HCT116 (cell line): ENCODE measurements at regions not wholly inside any gene's neighbourhood (a gene's known extent, or its start where the extent isn't known, plus 50 kb on each side); places are given as distances from the start of the nearest gene placed in this dataset.

ENCODE experiments used
- ATAC-seq: fragments of 200-7000 bp; cut with Tn5 transposase; 2 replicates; pipeline ENCODE4 v1.9.1; 2020; ENCODE audit warnings: mild to moderate bottlenecking, moderate library complexity
- BruUV-seq: library from RNA; stranded (reverse); fragments of 400-500 nt; replicated peaks from 2 replicates; lab custom pipeline; 2021; lab: Mats Ljungman, UMichigan
- CTCF ChIA-PET: fragments of 300-600 bp; sonication (Branson Sonifier 250); formaldehyde crosslinking; loops from one replicate; lab custom pipeline; 2021; ENCODE audit warnings: antibody characterized with exemption; lab: Charles Lee
- POLR2A ChIA-PET: fragments of 300-600, 350-600 bp; sonication (Branson Sonifier 250); formaldehyde crosslinking; loops from one replicate; lab custom pipeline; 2021; ENCODE audit warnings: antibody characterized with exemption; lab: Charles Lee
- RAD21 ChIA-PET, 2 experiments: fragments of 300-600 bp; sonication (Branson Sonifier 250); formaldehyde crosslinking; loops; one replicate each; lab custom pipeline; 2023; ENCODE audit warnings: low total read pairs in 2 of 2; ENCODE audit not compliant: uncharacterized antibody in 2 of 2, unreplicated experiment in 2 of 2, low non-redundant PET in 1 of 2; lab: Charles Lee
- DNase-seq: peaks from one replicate; pipeline ENCODE4 v3.0.0-alpha.2; 2010; ENCODE audit warnings: low read depth, low spot score
- H2AFZ ChIP-seq: fragments of 200-600 bp; shearing (Covaris generic), sonication (generic); 2 replicates; pipeline ENCODE4 v1.6.1; 2017; ENCODE audit warnings: low read depth, mixed run types, mixed read lengths, antibody characterized with exemption, low read length; ENCODE audit not compliant: poor library complexity, severe bottlenecking
- H3K27ac ChIP-seq: 2 replicates; pipeline ENCODE4 v1.5.1; 2012; ENCODE audit warnings: low read depth, low read length
- H3K27me3 ChIP-seq: fragments of 200-600 bp; sonication (generic); 2 replicates; pipeline ENCODE4 v1.6.1; 2016; ENCODE audit warnings: mixed run types, low read length, mixed read lengths; ENCODE audit not compliant: insufficient read depth
- H3K36me3 ChIP-seq, 2 experiments: fragments of 200-500 bp in 1 of 2; fragments of 200-600 bp in 1 of 2; sonication (Bioruptor generic) in 1 of 2; sonication (generic) in 1 of 2; 2 replicates each; pipeline versions ENCODE4 v1.5.1 to v1.6.1; 2014 to 2016; ENCODE audit warnings: low read length in 2 of 2, inconsistent platforms in 1 of 2, mixed read lengths in 1 of 2, mixed run types in 1 of 2; ENCODE audit not compliant: insufficient read depth in 2 of 2, control insufficient read depth in 1 of 2
- H3K4me1 ChIP-seq, 2 experiments: fragments of 200-600 bp in 1 of 2; sonication (generic) in 1 of 2; 2 replicates each; pipeline versions ENCODE4 v1.5.1 to v1.6.1; 2012 to 2017; ENCODE audit warnings: low read length in 2 of 2, inconsistent platforms in 1 of 2, mild to moderate bottlenecking in 1 of 2, mixed read lengths in 1 of 2, mixed run types in 1 of 2, moderate library complexity in 1 of 2; ENCODE audit not compliant: insufficient read depth in 2 of 2, control insufficient read depth in 1 of 2
- H3K4me2 ChIP-seq: fragments of 200-600 bp; sonication (generic); 2 replicates; pipeline ENCODE4 v1.6.1; 2017; ENCODE audit warnings: mixed run types, low read length, mixed read lengths
- H3K4me3 ChIP-seq, 2 experiments: fragments of 200-600 bp in 1 of 2; sonication (generic) in 1 of 2; replicated peaks in 1 of 2; 2 replicates each; pipeline ENCODE4 v1.5.1; 2011 to 2016; ENCODE audit warnings: low read length in 2 of 2, control low read depth in 1 of 2, low read depth in 1 of 2, mild to moderate bottlenecking in 1 of 2, mixed read lengths in 1 of 2, mixed run types in 1 of 2
- H3K79me2 ChIP-seq: fragments of 200-600 bp; sonication (generic); 2 replicates; pipeline ENCODE4 v1.6.1; 2017; ENCODE audit warnings: mild to moderate bottlenecking, mixed run types, low read length, moderate library complexity, mixed read lengths; ENCODE audit not compliant: insufficient read depth
- H3K9ac ChIP-seq: fragments of 200-600 bp; sonication (generic); 2 replicates; pipeline ENCODE4 v1.6.1; 2016; ENCODE audit warnings: low read length, mixed read lengths
- H3K9me2 ChIP-seq: fragments of 200-600 bp; sonication (generic), shearing (Covaris generic); 2 replicates; pipeline ENCODE4 v1.6.1; 2017; ENCODE audit warnings: mixed run types, mild to moderate bottlenecking, moderate library complexity; ENCODE audit not compliant: insufficient read depth
- H3K9me3 ChIP-seq, 2 experiments: fragments of 200-500 bp in 1 of 2; fragments of 200-600 bp in 1 of 2; sonication (Bioruptor generic) in 1 of 2; sonication (generic) in 1 of 2; 2 replicates each; pipeline ENCODE4 v1.6.1; 2014 to 2017; ENCODE audit warnings: low read length in 2 of 2, mixed read lengths in 2 of 2, inconsistent platforms in 1 of 2, low read depth in 1 of 2, mild to moderate bottlenecking in 1 of 2, mixed run types in 1 of 2, moderate library complexity in 1 of 2; ENCODE audit not compliant: control insufficient read depth in 1 of 2, insufficient read depth in 1 of 2
- H4K20me1 ChIP-seq: fragments of 200-600 bp; sonication (generic), shearing (Covaris generic); 2 replicates; pipeline ENCODE4 v1.6.1; 2017; ENCODE audit warnings: mixed run types, mild to moderate bottlenecking, moderate library complexity; ENCODE audit not compliant: insufficient read depth
- CEBPB ChIP-seq: IDR thresholded peaks from 2 replicates; pipeline ENCODE4 v1.6.1; 2012; ENCODE audit warnings: low read depth
- EGR1 ChIP-seq: IDR thresholded peaks from 2 replicates; pipeline ENCODE4 v1.6.1; 2012; ENCODE audit warnings: low read depth
- ELF1 ChIP-seq: IDR thresholded peaks from 2 replicates; pipeline ENCODE4 v1.6.1; 2012; ENCODE audit warnings: low read depth, borderline replicate concordance
- EZH2 ChIP-seq: fragments of 200-600 bp; sonication (generic); IDR thresholded peaks from 2 replicates; pipeline ENCODE4 v1.6.1; 2017; ENCODE audit warnings: antibody characterized with exemption, mixed run types
- FOSL1 ChIP-seq: IDR thresholded peaks from 2 replicates; pipeline ENCODE4 v1.6.1; 2012; ENCODE audit warnings: low read depth
- MAX ChIP-seq: IDR thresholded peaks from 2 replicates; pipeline ENCODE4 v1.6.1; 2012
- REST ChIP-seq: IDR thresholded peaks from 2 replicates; pipeline ENCODE4 v1.6.1; 2012; ENCODE audit warnings: low read depth
- SP1 ChIP-seq: IDR thresholded peaks from 2 replicates; pipeline ENCODE4 v1.6.1; 2012; ENCODE audit warnings: low read depth
- SRF ChIP-seq: IDR thresholded peaks from 2 replicates; pipeline ENCODE4 v1.6.1; 2012; ENCODE audit warnings: low read depth
- TCF7L2 ChIP-seq: IDR thresholded peaks from 2 replicates; pipeline ENCODE4 v1.7.0; 2011; ENCODE audit warnings: borderline replicate concordance, inconsistent platforms; ENCODE audit not compliant: insufficient read depth, insufficient read length; ENCODE audit errors: extremely low read depth
- ZFX ChIP-seq: fragments of 450-650 bp; IDR thresholded peaks from 2 replicates; pipeline ENCODE4 v1.6.1; 2017
- ZNF274 ChIP-seq: fragments of 200-500 bp; sonication (Bioruptor generic); IDR thresholded peaks from 2 replicates; pipeline ENCODE4 v1.6.1; 2014; ENCODE audit warnings: mild to moderate bottlenecking, low read depth, low read length, inconsistent platforms
- intact Hi-C: fragments of 100-400 bp; cut with micrococcal nuclease; formaldehyde crosslinking; loops from 2 replicates; pipeline ENCODE4 v1.10.0; 2022

- TF ChIP-seq REST = no peak
- TF ChIP-seq EZH2 = no peak
- TF ChIP-seq SP1 = no peak
- TF ChIP-seq EGR1 = no peak
- no peak for TF ChIP-seq CEBPB
- TF ChIP-seq SRF = no peak
- no peak for TF ChIP-seq MAX
- no peak for TF ChIP-seq FOSL1
- no peak for TF ChIP-seq ELF1
- no peak for TF ChIP-seq TCF7L2
- TF ChIP-seq ZFX = no peak
- TF ChIP-seq, all 23 proteins: peak for 0
Observed at GRCh38 chr12:38385486-38385885, 68.9 kb downstream of the ALG10B start (continued).

GRCh38 chr12:38386205-38386985, 69.8 kb downstream of the ALG10B start:
- Histone ChIP-seq H3K4me3 (no peak overlapping the region), H3K9ac (no peak overlapping the region), H3K36me3 (no peaks in the 10 kb centered on the region), H4K20me1 (no peaks in the 10 kb centered on the region), H3K27me3 (no peaks in the 10 kb centered on the region), H3K4me2 (no peak overlapping the region), H3K9me3 (no peaks in the 10 kb centered on the region), H3K79me2 (no peaks in the 10 kb centered on the region), H2AFZ (no peak overlapping the region), H3K4me1 (no peaks in the 10 kb centered on the region), H3K27ac (no peak overlapping the region), H3K9me2 (no peaks in the 10 kb centered on the region)
- ChIA-PET POLR2A (no interaction called here), RAD21 (no interaction called here), CTCF (no interaction called here)
- intact Hi-C loops = no loop called here
- DNase-seq (no peak), ATAC-seq (no peak)
- TF ChIP-seq ZNF274 = no peak
- BruUV-seq = no TSS peak
